GM21390 (cell line): ENCODE measurements at regions not wholly inside any gene's neighbourhood (a gene's known extent, or its start where the extent isn't known, plus 50 kb on each side); places are given as distances from the start of the nearest gene placed in this dataset.

ENCODE experiments used
- ATAC-seq: cut with Tn5 transposase; IDR thresholded peaks from one replicate; pipeline ENCODE4 v1.9.1; 2021; ENCODE audit not compliant: unreplicated experiment

GRCh38 chr3:180184816-180185215, 148.1 kb upstream of the PEX5L start:
- no peak for ATAC-seq

- no peak for ATAC-seq
Observed at GRCh38 chr3:180185650-180186049, 148.9 kb upstream of the PEX5L start.

GRCh38 chr3:180188512-180189309, 152.0 kb upstream of the PEX5L start:
- no peak for ATAC-seq

- no peak for ATAC-seq
Observed at GRCh38 chr3:180189310-180189648, 152.5 kb upstream of the PEX5L start.

- ATAC-seq: no peak
Observed at GRCh38 chr3:180196658-180197057, 159.9 kb upstream of the PEX5L start.

GRCh38 chr3:180199417-180199995, 162.8 kb upstream of the PEX5L start:
- ATAC-seq: no peak

GRCh38 chr3:180215866-180216265, 179.1 kb upstream of the PEX5L start:
- no peak for ATAC-seq

- ATAC-seq: no peak
Observed at GRCh38 chr3:180223268-180223667, 186.5 kb upstream of the PEX5L start.

DNA sequence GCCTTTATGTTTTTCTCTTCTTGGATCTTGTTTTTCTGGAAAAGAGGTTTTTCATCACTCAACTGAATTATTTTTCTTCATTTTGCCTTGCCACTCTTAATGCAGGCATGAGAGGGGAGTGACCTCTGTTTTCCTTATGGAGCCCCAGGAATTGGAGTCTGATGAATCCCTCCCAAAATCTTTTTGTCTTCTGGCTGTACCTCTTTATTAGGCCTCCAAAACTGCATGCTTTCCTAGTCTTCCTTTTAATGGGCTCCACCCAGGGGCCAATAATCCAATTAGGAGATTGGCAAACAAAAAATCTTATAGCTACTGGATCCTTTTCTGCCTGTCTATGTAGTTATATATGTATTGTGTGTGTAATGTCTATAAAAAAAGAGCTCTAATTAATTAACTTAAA, 192.4 kb upstream of the PEX5L start:
- ATAC-seq: no peak

DNA sequence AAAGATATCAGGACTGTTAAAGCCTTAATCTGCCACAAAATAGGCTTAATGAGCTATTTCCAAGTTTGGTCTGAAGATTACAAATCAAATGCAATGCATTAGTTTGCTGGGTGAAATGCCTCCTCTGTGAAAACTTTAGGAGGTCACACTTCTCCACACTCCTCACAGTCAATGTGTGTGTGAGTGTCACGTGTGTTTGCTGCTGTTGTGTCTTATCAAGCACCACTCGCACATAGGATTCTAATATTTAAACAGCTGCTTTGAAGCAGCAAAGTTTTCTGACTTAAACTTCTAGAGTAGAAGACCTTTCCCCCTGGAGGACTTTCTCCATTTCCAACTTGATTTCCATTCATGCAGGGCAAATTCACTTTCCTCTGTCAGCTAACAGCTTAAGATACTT, 203.2 kb upstream of the PEX5L start:
- ATAC-seq: no peak

- no peak for ATAC-seq
Observed at GRCh38 chr3:180246688-180247195, 210.0 kb upstream of the PEX5L start.

- no peak for ATAC-seq
Observed at GRCh38 chr3:180250172-180250571, 213.4 kb upstream of the PEX5L start.

GRCh38 chr3:180252683-180253082, 215.9 kb upstream of the PEX5L start:
- no peak for ATAC-seq

GRCh38 chr3:180253283-180253682, 216.5 kb upstream of the PEX5L start:
- ATAC-seq: no peak

- ATAC-seq: no peak
Observed at GRCh38 chr3:180264479-180264878, 227.7 kb upstream of the PEX5L start.

GRCh38 chr3:180265551-180265950, 228.8 kb upstream of the PEX5L start:
- no peak for ATAC-seq

DNA sequence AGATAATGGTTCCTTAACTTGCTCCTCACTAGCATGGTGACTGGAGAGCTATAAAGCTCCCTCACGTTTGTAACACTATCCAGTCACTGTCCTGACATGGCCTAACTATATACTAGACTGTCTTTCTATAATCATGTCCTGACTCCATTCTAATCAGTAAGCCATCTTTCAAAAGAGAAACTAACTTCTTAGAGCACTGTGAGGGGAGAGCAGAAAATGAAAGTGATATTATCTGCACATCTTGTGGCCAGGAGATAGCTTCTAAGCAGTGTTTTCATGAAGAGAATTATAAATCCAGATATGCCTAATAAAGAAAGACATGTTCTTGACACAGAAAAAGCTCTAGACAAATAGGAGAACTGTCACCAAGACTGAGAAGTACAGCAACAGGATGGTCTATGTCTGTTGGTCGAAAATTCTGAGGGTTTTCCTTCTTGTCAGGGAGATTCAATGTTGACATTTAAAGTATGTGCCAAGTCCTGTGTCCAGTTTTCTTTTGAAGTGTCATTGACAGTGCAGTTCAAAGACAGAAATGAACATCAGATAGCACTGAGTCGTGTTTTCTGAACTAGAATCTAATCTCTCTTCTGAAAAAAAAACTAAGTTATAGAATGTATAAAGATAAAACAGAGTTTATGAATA, 230.6 kb upstream of the PEX5L start:
- peak; percentile 100 for ATAC-seq

- no peak for ATAC-seq
Observed at GRCh38 chr3:180274536-180274935, 237.8 kb upstream of the PEX5L start.

DNA sequence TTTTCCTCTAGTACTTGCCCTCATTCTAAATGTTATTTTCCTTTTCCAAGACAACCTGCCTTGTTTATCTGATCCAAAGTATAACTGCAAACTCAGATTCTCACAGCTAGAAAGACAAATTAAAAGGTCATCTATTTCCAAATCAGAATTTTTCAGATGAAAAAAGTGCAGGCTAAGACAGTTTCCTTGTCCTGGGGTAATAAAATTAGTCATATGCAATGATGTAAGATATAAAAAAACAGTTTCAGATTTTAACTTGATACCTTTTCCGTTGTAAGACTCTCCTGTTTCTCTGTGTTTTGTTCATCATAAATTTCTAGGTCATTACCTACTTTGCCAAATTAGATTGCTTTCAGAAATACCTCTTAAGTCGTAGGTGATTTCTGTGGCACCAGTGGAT, 238.4 kb upstream of the PEX5L start:
- no peak for ATAC-seq

DNA sequence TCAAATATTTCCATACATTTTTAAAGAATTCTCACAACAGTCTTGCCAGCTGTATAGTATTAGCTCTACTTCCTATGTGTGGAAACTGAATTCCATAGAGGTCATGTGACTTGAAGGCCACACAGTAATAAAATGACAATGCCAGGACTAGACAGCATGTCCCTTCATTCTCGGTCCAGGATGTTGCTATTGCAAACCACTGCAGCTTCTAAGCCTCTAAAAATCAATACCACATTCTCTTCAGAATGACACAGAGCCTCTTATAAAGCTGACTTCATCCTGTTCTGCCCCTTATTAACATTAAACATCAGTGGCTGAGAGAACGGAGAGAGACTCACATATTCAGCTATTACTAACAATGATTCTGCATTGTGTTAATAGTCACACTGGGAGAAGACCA, 240.3 kb upstream of the PEX5L start:
- no peak for ATAC-seq

DNA sequence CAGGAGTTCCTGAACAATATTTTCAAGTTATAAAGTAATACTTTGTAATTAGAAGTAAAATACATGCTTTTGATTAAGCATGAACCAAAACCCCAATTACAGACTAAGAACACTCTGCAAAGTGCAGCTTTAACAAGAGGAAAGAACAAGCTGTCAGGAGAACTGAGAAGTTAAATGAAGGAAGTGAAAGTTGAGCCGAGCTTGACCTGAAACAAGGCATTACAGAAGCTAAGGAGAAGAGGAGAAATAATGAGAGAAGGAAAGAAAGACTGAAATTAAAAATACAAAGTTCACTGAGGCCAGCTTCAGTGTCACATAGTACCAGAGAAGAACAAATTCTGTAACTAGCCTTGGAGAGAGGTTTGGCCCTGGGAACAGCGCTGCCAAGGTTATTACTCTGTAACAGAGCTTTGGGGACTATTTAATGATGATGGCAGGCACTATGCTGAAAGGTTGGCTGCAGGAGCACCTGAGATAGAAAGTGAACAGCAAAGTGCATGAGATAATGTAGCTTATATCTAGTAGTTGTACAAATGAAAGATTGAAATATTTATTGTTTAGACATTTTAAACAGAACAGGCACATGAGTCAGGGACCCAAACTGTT, 241.9 kb upstream of the PEX5L start:
- ATAC-seq: peak; percentile 98

DNA sequence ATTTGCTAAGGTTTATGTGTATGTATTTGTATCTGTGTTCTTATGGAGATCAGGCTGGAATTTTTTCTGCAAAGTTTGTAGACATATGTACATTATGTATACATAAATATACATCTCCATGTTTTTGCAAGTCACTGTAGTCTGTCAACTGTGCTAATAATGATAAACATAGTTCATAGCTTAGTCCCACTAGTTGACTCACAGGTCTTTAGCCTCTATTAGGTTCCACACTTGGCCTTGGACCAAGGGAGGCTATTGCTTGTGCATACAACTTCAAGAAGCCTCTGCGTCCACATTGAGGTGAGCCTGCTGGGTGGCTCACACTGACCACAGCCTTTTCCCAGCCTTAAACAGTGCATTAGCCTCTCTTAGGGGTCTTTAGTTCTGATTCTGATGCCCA, 243.8 kb upstream of the PEX5L start:
- ATAC-seq: no peak
